H9 (cell line): ENCODE measurements at regions not wholly inside any gene's neighbourhood (a gene's known extent, or its start where the extent isn't known, plus 50 kb on each side); places are given as distances from the start of the nearest gene placed in this dataset.

ENCODE experiments used
- DNase-seq: peaks from one replicate; pipeline ENCODE4 v3.0.0-alpha.2; 2017
- H2AFZ ChIP-seq: one replicate; pipeline ENCODE4 v1.6.1; 2013; ENCODE audit warnings: mild to moderate bottlenecking, low read length, control low read depth, moderate library complexity
- H2AK5ac ChIP-seq: 2 replicates; pipeline ENCODE4 v1.6.1; 2013; ENCODE audit warnings: low read length, control low read depth, mixed read lengths; ENCODE audit not compliant: insufficient read length
- H2BK120ac ChIP-seq: one replicate; pipeline ENCODE4 v1.6.1; 2013; ENCODE audit warnings: low read depth, mild to moderate bottlenecking, low read length, control low read depth, inconsistent platforms; ENCODE audit not compliant: poor library complexity, severe bottlenecking
- H2BK12ac ChIP-seq: 2 replicates; pipeline ENCODE4 v1.6.1; 2013; ENCODE audit warnings: low read length, control low read depth, mixed read lengths, low read depth; ENCODE audit not compliant: insufficient read length
- H2BK15ac ChIP-seq: 2 replicates; pipeline ENCODE4 v1.6.1; 2013; ENCODE audit warnings: low read depth, low read length, control low read depth
- H2BK20ac ChIP-seq: one replicate; pipeline ENCODE4 v1.6.1; 2013; ENCODE audit warnings: low read depth, mild to moderate bottlenecking, low read length, control low read depth, inconsistent platforms; ENCODE audit not compliant: poor library complexity, severe bottlenecking
- H2BK5ac ChIP-seq: 2 replicates; pipeline ENCODE4 v1.6.1; 2013; ENCODE audit warnings: low read length, control low read depth, mixed read lengths; ENCODE audit not compliant: insufficient read length
- H3K14ac ChIP-seq: 2 replicates; pipeline ENCODE4 v1.6.1; 2013; ENCODE audit warnings: low read length, control low read depth; ENCODE audit not compliant: insufficient read depth
- H3K18ac ChIP-seq: 2 replicates; pipeline ENCODE4 v1.6.1; 2013; ENCODE audit warnings: low read depth, mild to moderate bottlenecking, mixed read lengths, low read length, control low read depth; ENCODE audit not compliant: insufficient read length
- H3K23ac ChIP-seq: 2 replicates; pipeline ENCODE4 v1.6.1; 2013; ENCODE audit warnings: low read length, control low read depth, mixed read lengths, low read depth; ENCODE audit not compliant: insufficient read length
- H3K23me2 ChIP-seq: 2 replicates; pipeline ENCODE4 v1.6.1; 2013; ENCODE audit warnings: low read depth, mild to moderate bottlenecking, mixed read lengths, low read length, control low read depth; ENCODE audit not compliant: insufficient read length, poor library complexity, severe bottlenecking
- H3K27ac ChIP-seq: 2 replicates; pipeline ENCODE4 v1.5.1; 2013; ENCODE audit warnings: low read length, control low read depth, mixed read lengths, low read depth; ENCODE audit not compliant: insufficient read length
- H3K27me3 ChIP-seq: 2 replicates; pipeline ENCODE4 v1.6.1; 2013; ENCODE audit warnings: low read length, control low read depth, inconsistent platforms; ENCODE audit not compliant: insufficient read depth
- H3K4ac ChIP-seq: 2 replicates; pipeline ENCODE4 v1.6.1; 2013; ENCODE audit warnings: low read depth, mild to moderate bottlenecking, control low read depth, inconsistent platforms, low read length, moderate library complexity
- H3K4me1 ChIP-seq: 2 replicates; pipeline ENCODE4 v1.6.1; 2013; ENCODE audit warnings: low read length, control low read depth, inconsistent platforms; ENCODE audit not compliant: insufficient read depth
- H3K4me2 ChIP-seq: 2 replicates; pipeline ENCODE4 v1.6.1; 2013; ENCODE audit warnings: low read length, control low read depth, mixed read lengths; ENCODE audit not compliant: insufficient read length, insufficient read depth
- H3K56ac ChIP-seq: 2 replicates; pipeline ENCODE4 v1.6.1; 2013; ENCODE audit warnings: low read depth, mild to moderate bottlenecking, mixed read lengths, low read length, control low read depth; ENCODE audit not compliant: insufficient read length
- H3K79me1 ChIP-seq: 2 replicates; pipeline ENCODE4 v1.6.1; 2013; ENCODE audit warnings: low read depth, mild to moderate bottlenecking, moderate library complexity, low read length, control low read depth, inconsistent platforms; ENCODE audit not compliant: insufficient read depth, poor library complexity, severe bottlenecking
- H3K79me2 ChIP-seq: 2 replicates; pipeline ENCODE4 v1.6.1; 2013; ENCODE audit warnings: low read length, control low read depth, inconsistent platforms; ENCODE audit not compliant: insufficient read depth
- H3K9ac ChIP-seq: 2 replicates; pipeline ENCODE4 v1.6.1; 2013; ENCODE audit warnings: low read length, control low read depth, mixed read lengths; ENCODE audit not compliant: insufficient read length; ENCODE audit errors: extremely low read depth
- H3K9me3 ChIP-seq: one replicate; pipeline ENCODE4 v1.6.1; 2013; ENCODE audit warnings: low read depth, low read length, inconsistent platforms; ENCODE audit not compliant: control insufficient read depth
- H3T11ph ChIP-seq: one replicate; pipeline ENCODE4 v1.6.1; 2013; ENCODE audit warnings: mild to moderate bottlenecking, low read length, control low read depth, inconsistent platforms
- H4K20me1 ChIP-seq: one replicate; pipeline ENCODE4 v1.6.1; 2013; ENCODE audit not compliant: control insufficient read depth, insufficient read length, insufficient read depth
- H4K5ac ChIP-seq: 2 replicates; pipeline ENCODE4 v1.6.1; 2013; ENCODE audit warnings: low read depth, mild to moderate bottlenecking, mixed read lengths, low read length, control low read depth; ENCODE audit not compliant: insufficient read length
- H4K8ac ChIP-seq: replicated peaks from 2 replicates; pipeline ENCODE4 v1.6.1; 2013; ENCODE audit warnings: low read length, control low read depth, mixed read lengths, low read depth; ENCODE audit not compliant: insufficient read length
- H4K91ac ChIP-seq: 2 replicates; pipeline ENCODE4 v1.6.1; 2013; ENCODE audit warnings: low read depth, mild to moderate bottlenecking, moderate library complexity, mixed read lengths, low read length, control low read depth; ENCODE audit not compliant: insufficient read length
- H3K27ac Mint-ChIP-seq, 3 experiments: 2 replicates in 2 of 3; 3 replicates in 1 of 3; pipeline ENCODE4 v1.8.0; 2020 to 2021; ENCODE audit warnings: mixed read lengths in 3 of 3, mild to moderate bottlenecking in 1 of 3, moderate library complexity in 1 of 3
- H3K27me3 Mint-ChIP-seq: 2 replicates; pipeline ENCODE4 v1.8.0; 2021; ENCODE audit warnings: low read depth, mild to moderate bottlenecking, moderate library complexity, mixed read lengths
- H3K36me3 Mint-ChIP-seq, 3 experiments: 2 replicates in 2 of 3; 3 replicates in 1 of 3; pipeline ENCODE4 v1.8.0; 2020 to 2021; ENCODE audit warnings: low read depth in 3 of 3, mixed read lengths in 3 of 3; ENCODE audit not compliant: insufficient read depth in 1 of 3
- H3K4me1 Mint-ChIP-seq, 2 experiments: 2 replicates each; pipeline ENCODE4 v1.8.0; 2020; ENCODE audit warnings: mixed read lengths in 2 of 2
- H3K4me3 Mint-ChIP-seq, 2 experiments: 2 replicates in 1 of 2; 3 replicates in 1 of 2; pipeline ENCODE4 v1.8.0; 2020 to 2021; ENCODE audit warnings: mild to moderate bottlenecking in 2 of 2, mixed read lengths in 2 of 2, moderate library complexity in 1 of 2
- H3K9me3 Mint-ChIP-seq, 2 experiments: 2 replicates in 1 of 2; 3 replicates in 1 of 2; pipeline ENCODE4 v1.8.0; 2020; ENCODE audit warnings: mild to moderate bottlenecking in 2 of 2, mixed read lengths in 2 of 2, moderate library complexity in 1 of 2
- CTCF ChIP-seq: fragments of 200-600 bp; sonication (generic); conservative IDR thresholded peaks from 3 replicates; pipeline ENCODE4 v1.8.0; 2021; ENCODE audit warnings: antibody characterized with exemption, mild to moderate bottlenecking
- WGBS: extraction: QIAGEN DNeasy Blood & Tissue Kit; methylation state at CpG from one replicate; pipeline ENCODE4 v1.1.7; 2013; ENCODE audit warnings: missing lambda C conversion rate, low lambda C conversion rate, mixed read lengths; ENCODE audit not compliant: insufficient read length; ENCODE audit errors: extremely low coverage; 5-methylcytosine and 5-hydroxymethylcytosine counted together

DNA sequence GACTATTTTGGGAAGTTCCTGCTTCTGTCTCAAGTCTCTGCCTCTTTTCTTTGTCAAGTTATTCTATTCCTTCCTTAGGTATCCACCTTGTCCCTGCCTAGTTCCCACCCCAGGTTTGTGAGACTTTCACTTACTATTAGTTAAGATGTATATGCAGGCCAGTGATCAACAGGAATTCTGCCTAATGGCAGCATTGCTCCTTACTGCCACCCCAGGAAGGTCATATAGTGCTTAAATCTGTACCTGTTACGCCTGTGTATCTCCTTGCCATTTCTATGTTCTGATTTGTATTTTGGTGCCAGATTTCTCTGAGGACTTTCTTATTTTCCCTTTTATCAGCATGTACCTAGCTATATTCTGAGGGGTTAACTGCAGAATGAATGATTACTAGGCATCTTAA, 746.0 kb upstream of the TMEFF2 start:
- no peak overlapping the region for H3K4me2 ChIP-seq
- H4K91ac ChIP-seq: no peak overlapping the region
- no peak overlapping the region for H3K14ac ChIP-seq
- H3K27ac ChIP-seq: no peak overlapping the region
- H2BK15ac ChIP-seq: no peak overlapping the region
- H3T11ph ChIP-seq: no peak overlapping the region
- H4K8ac ChIP-seq: no peak overlapping the region
- no peak overlapping the region for H3K23ac ChIP-seq
- H3K4me1 Mint-ChIP-seq: peaks cover 0 to 2% of the 10 kb centered on the region in 2 experiments; a peak in 2 of 4 replicates
- H2BK120ac ChIP-seq: no peak overlapping the region
- WGBS: no CpG with 5 or more reads among the region's 1 CpG
- H2BK12ac ChIP-seq: no peak overlapping the region
- H3K4me3 Mint-ChIP-seq: no peak overlapping the region
- H3K9me3 Mint-ChIP-seq: peaks cover 0 to 8% of the 10 kb centered on the region in 2 experiments; a peak in 2 of 5 replicates
- no peak overlapping the region for H3K9ac ChIP-seq
- no peaks in the 10 kb centered on the region for H3K27me3 Mint-ChIP-seq
- H3K27ac Mint-ChIP-seq: no peak overlapping the region
- no peak overlapping the region for H2BK20ac ChIP-seq
- no peaks in the 10 kb centered on the region for H4K20me1 ChIP-seq
- H3K27me3 ChIP-seq: no peaks in the 10 kb centered on the region
- H2BK5ac ChIP-seq: no peak overlapping the region
- H3K9me3 ChIP-seq: no peaks in the 10 kb centered on the region
- no peaks in the 10 kb centered on the region for H3K23me2 ChIP-seq
- H3K4ac ChIP-seq: no peak overlapping the region
- no peak overlapping the region for H4K5ac ChIP-seq
- H3K36me3 Mint-ChIP-seq: peaks cover 0 to 3% (median 0%) of the 10 kb centered on the region in 3 experiments; a peak in 1 of 7 replicates
- H2AK5ac ChIP-seq: no peak overlapping the region
- no peak overlapping the region for H3K18ac ChIP-seq
- no peak overlapping the region for H2AFZ ChIP-seq
- no peaks in the 10 kb centered on the region for H3K79me2 ChIP-seq
- H3K4me1 ChIP-seq: no peaks in the 10 kb centered on the region; the same call in 1 of the 2 replicates
- no peak for DNase-seq
- H3K56ac ChIP-seq: no peak overlapping the region
- H3K79me1 ChIP-seq: no peaks in the 10 kb centered on the region
- TF ChIP-seq CTCF: peak; percentile 31; the same call in 1 of the 3 replicates
